GM12864 (cell line): ENCODE measurements at regions not wholly inside any gene's neighbourhood (a gene's known extent, or its start where the extent isn't known, plus 50 kb on each side); places are given as distances from the start of the nearest gene placed in this dataset.

ENCODE experiments used
- DNase-seq: peaks from one replicate; pipeline ENCODE4 v3.0.0-alpha.2; 2011; ENCODE audit warnings: low read depth
- H3K4me3 ChIP-seq: 2 replicates; pipeline ENCODE4 v1.5.1; 2011; ENCODE audit warnings: mild to moderate bottlenecking, low read depth, low read length, control low read depth
- TF ChIP-seq, protein P1 (sequence below): IDR thresholded peaks from 2 replicates; pipeline ENCODE4 v1.5.1; 2011; ENCODE audit warnings: low read depth, mild to moderate bottlenecking, moderate library complexity, low read length, control low read depth, inconsistent platforms; ENCODE audit errors: missing control alignments

DNA sequence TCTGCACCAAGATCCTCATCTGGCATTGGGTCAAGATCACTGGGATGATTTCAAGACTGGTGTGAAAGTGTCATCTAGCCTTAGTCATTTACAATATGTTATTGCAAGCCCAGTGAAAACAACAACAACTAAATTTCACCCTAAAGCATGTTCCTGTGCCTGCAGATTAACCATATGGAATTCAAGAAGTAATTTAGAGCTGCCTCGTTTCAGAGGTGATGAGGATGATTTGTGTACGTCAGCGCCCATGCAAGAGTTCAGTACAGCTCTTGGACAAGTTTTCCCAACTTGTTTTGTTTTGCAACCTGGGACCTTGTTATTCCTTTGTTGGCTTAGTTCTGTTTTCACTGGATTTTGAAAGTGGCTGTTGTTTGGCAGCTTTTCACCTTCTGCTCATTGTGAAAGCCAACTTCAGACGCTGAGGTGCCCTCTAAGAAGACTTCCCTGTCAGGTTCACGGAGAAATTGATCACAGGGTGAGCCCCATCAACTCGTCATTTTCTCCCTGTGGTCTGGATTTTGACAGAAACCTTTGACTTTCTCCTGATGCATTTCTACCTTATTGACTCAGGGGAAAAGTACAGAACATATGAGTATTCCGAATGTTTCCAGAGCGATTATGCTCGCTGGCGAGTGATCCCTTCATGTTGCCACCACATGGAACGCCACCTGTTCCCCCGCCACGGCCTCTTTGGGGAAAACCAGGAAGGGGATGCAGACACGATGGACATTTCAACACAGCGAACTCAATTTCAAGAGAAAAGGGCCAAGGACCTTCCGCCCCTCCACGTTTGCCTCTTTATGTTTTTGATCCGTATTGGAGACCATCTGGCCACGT, 85.6 kb downstream of the FOXL1 start:
- TF ChIP-seq, protein P1, sequence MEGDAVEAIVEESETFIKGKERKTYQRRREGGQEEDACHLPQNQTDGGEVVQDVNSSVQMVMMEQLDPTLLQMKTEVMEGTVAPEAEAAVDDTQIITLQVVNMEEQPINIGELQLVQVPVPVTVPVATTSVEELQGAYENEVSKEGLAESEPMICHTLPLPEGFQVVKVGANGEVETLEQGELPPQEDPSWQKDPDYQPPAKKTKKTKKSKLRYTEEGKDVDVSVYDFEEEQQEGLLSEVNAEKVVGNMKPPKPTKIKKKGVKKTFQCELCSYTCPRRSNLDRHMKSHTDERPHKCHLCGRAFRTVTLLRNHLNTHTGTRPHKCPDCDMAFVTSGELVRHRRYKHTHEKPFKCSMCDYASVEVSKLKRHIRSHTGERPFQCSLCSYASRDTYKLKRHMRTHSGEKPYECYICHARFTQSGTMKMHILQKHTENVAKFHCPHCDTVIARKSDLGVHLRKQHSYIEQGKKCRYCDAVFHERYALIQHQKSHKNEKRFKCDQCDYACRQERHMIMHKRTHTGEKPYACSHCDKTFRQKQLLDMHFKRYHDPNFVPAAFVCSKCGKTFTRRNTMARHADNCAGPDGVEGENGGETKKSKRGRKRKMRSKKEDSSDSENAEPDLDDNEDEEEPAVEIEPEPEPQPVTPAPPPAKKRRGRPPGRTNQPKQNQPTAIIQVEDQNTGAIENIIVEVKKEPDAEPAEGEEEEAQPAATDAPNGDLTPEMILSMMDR: no peak
- no peak overlapping the region for H3K4me3 ChIP-seq
- no peak for DNase-seq

DNA sequence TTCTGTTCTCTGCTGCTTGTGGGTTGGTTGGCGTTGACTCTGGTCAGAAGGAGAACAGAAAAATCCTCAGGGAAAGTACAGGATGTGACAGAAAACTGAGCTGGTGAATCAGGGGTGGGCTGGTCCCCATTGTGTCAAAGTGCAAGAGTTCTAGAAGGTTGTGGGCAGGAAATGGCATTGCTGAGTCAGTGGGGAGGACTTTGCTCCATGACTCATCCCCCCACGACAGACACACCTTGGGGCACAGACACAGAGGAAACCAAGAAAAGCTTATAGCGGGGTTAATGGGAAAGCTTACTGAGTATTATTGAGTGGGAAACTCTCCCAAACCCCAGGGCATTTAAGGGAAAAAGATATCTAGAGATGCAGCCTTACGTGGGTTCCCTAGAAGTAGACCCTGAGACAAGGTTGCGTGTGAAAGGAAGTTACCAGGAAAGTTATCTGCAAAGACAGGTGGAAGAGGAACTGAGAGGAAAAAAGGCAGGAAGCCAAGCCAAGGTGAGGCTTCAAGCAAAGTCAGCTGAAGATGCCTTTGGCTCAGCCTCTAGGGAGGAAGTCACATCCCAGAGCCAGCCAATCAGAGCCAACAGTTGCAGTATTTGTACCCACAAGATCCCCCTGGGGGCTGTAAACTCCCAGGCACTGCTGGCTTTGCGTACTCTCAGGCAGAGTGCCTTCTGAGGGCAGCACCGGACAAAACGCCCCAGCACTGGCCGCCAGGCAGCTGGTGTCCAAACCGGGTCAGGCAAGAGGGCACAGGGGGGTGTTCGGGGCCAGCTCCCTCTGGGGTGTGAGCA, 86.4 kb downstream of the FOXL1 start:
- no peak overlapping the region for H3K4me3 ChIP-seq
- TF ChIP-seq, protein P1: no peak
- peak; percentile 47 for DNase-seq

DNA sequence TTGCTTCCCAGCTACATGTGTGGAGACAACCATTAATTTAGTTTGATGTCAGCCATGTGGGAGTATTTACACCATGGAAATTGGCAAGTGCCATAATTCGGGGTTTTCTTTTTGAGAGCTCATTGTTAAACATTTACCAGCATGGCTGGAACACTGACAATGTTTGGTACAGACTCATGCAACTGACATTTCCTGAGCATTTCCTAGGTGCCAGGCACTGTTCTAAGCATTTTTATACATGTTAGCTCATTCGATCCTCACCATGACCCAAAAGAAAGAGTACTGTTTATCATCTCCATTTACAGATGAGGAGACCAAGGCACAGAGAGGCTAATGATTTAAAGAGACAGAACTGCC, 86.9 kb downstream of the FOXL1 start:
- no peak overlapping the region for H3K4me3 ChIP-seq
- DNase-seq: no peak
- TF ChIP-seq, protein P1: no peak

DNA sequence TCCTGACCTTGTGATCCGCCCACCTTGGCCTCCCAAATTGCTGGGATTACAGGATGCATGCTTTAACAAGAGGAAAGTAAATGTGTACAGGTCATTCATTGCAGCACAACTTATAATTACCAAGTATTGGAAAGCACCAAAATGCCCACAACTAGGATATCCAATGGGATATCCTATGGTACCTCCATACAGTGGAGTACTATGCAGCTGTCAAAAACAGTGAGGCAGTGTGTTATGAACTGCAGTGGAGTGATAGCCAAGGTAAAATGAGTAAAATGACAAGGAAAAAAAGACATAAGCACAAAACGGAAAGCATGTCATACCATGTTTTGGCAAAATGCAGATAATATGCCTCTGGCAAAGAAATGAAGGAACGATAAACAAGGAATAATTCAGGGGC, 87.6 kb downstream of the FOXL1 start:
- TF ChIP-seq, protein P1: no peak
- DNase-seq: no peak

DNA sequence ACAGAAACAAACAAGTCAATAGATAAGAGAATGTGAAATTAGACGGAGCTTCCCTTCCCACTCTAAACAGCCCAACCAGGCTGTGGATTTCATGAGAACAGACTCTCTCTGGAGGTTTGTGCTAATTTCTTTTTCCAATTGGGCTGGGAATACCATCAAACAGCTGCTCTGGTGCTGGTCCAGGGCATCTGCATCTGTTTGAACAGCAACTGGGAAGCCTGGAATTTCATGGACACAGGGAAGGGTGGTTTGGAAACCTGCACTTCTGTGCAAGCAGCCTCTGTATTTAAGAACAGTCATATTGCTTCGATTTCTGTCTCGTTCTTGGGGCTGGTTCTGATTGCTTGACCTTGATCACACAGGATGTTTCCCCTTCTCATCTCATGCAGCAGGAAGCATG, 88.7 kb downstream of the FOXL1 start:
- DNase-seq: no peak
- TF ChIP-seq, protein P1: no peak
- H3K4me3 ChIP-seq: no peak overlapping the region

More for the DNA sequence above, 87.6 kb downstream of the FOXL1 start:
- H3K4me3 ChIP-seq: no peak overlapping the region

DNA sequence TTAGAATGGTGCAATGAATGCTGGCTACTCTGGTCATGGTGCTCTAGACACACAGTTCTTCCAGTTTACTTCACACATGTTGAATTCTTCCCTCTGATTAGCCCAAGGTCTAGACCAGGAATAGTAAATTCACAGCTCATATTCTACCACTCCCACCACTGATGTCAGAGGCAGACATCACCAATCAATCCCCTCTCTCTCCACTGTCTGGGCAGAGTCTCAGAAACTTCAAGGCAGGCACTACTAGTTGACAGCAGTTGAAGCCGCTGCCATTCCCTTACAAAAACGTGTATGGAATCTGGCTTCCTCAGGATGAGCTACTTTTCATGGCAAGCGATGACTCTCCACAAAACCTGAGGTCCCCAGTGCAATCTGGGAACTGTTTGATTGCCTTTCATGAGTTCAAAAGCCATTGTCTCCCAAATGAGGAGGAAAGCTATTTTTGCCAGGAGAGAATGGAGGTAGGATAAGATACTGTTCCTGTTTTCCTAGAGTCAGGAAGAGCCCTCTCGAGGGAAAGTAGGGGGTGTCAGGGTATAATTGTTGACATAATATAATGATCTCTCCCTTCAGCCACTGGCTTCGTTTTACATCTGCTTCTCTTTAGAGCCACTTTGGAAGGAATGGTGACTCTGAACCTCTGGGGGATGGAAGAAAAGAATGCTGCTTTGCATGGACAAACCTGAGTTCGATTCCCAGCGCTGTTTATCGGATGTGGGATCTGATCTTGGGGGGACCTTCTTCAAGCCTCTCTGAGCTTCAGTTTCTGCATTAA, 90.0 kb downstream of the FOXL1 start:
- DNase-seq: no peak
- TF ChIP-seq, protein P1: no peak
- H3K4me3 ChIP-seq: no peak overlapping the region
